Spleen (tissue), 11 donors: ENCODE measurements at regions not wholly inside any gene's neighbourhood (a gene's known extent, or its start where the extent isn't known, plus 50 kb on each side); places are given as distances from the start of the nearest gene placed in this dataset.

Experiments used
- DNase-seq: peaks from one replicate; pipeline ENCODE4 v3.0.0-alpha.2; 2020
- H3K27ac ChIP-seq, 8 donors: fragments of 200-600 bp; sonication (generic) in 7 of 8; 1 replicate in 4 of 8; 2 replicates in 4 of 8; pipeline versions ENCODE4 v1.5.0 to v1.8.0; 2016 to 2021; ENCODE audit warnings: inconsistent platforms in 4 of 8, mild to moderate bottlenecking in 4 of 8, moderate library complexity in 1 of 8
- H3K27me3 ChIP-seq, 7 donors: fragments of 200-600 bp; sonication (generic) in 6 of 7; replicated peaks in 1 of 7; 1 replicate in 4 of 7; 2 replicates in 3 of 7; pipeline versions ENCODE4 v1.5.0 to v1.8.0; 2016 to 2021; ENCODE audit warnings: inconsistent platforms in 3 of 7, mild to moderate bottlenecking in 1 of 7
- H3K36me3 ChIP-seq, 6 donors: fragments of 200-600 bp; sonication (generic) in 5 of 6; 1 replicate in 4 of 6; 2 replicates in 2 of 6; pipeline versions ENCODE4 v1.5.0 to v1.8.0; 2016 to 2021; ENCODE audit warnings: inconsistent platforms in 2 of 6
- H3K4me1 ChIP-seq, 6 donors: fragments of 200-600 bp; sonication (generic) in 5 of 6; 1 replicate in 3 of 6; 2 replicates in 3 of 6; pipeline versions ENCODE4 v1.5.0 to v1.8.0; 2016 to 2021; ENCODE audit warnings: inconsistent platforms in 3 of 6
- H3K4me3 ChIP-seq, 8 donors: fragments of 200-600 bp; sonication (generic) in 7 of 8; 1 replicate in 4 of 8; 2 replicates in 4 of 8; pipeline versions ENCODE4 v1.5.0 to v1.8.0; 2016 to 2021; ENCODE audit warnings: inconsistent platforms in 4 of 8, mild to moderate bottlenecking in 4 of 8, moderate library complexity in 2 of 8
- H3K9me3 ChIP-seq, 8 donors: fragments of 200-600 bp; sonication (generic) in 7 of 8; 1 replicate in 4 of 8; 2 replicates in 4 of 8; pipeline versions ENCODE4 v1.5.0 to v1.8.0; 2016 to 2021; ENCODE audit warnings: inconsistent platforms in 4 of 8
- POLR2A ChIP-seq, 3 donors: fragments of 450-650 bp; IDR thresholded peaks; one replicate each; pipeline ENCODE4 v1.5.1; 2017; ENCODE audit warnings: antibody characterized with exemption in 3 of 3, mild to moderate bottlenecking in 1 of 3
- POLR2AphosphoS5 ChIP-seq, 3 donors: sonication (generic); formaldehyde crosslinking; IDR thresholded peaks; one replicate each; pipeline ENCODE4 v1.5.1; 2017; ENCODE audit warnings: antibody characterized with exemption in 3 of 3
- WGBS, 5 donors: extraction: QIAGEN DNeasy Blood & Tissue Kit in 3 of 5; methylation state at CpG; one replicate each; pipeline versions ENCODE4 v1.1.5 to v1.1.7; 2013 to 2018; 5-methylcytosine and 5-hydroxymethylcytosine counted together
- intact Hi-C: fragments of 100-400 bp; cut with DNase I; formaldehyde crosslinking; loops from one replicate; pipeline ENCODE4 v1.15.0; 2023; ENCODE audit warnings: low total_unique reads
- TF ChIP-seq, protein P1 (sequence below), 11 experiments: fragments of 200-600 bp in 7 of 11; fragments of 450-650 bp in 4 of 11; sonication (generic) in 4 of 11; IDR thresholded peaks in 8 of 11; conservative IDR thresholded peaks in 3 of 11; 1 replicate in 7 of 11; 2 replicates in 4 of 11; pipeline versions ENCODE4 v1.4.0 to v1.8.0; 2016 to 2021; ENCODE audit warnings: antibody characterized with exemption in 11 of 11, inconsistent platforms in 4 of 11, mild to moderate bottlenecking in 1 of 11
- donor health status: healthy with polysubstance abuse.
- donor health status: DM: no; HTN: no; CAD: no; lungs with moderate emphysema.
- donor health status: DM: no; HTN: no; CAD: no.
- donor health status: Bipolar disorder and iron deficiency.
- donor health status: healthy.
- donor health status: DM: no; HTN: no; CAD: no.
- donor health status: DM: yes; HTN: yes; CAD: no.

DNA sequence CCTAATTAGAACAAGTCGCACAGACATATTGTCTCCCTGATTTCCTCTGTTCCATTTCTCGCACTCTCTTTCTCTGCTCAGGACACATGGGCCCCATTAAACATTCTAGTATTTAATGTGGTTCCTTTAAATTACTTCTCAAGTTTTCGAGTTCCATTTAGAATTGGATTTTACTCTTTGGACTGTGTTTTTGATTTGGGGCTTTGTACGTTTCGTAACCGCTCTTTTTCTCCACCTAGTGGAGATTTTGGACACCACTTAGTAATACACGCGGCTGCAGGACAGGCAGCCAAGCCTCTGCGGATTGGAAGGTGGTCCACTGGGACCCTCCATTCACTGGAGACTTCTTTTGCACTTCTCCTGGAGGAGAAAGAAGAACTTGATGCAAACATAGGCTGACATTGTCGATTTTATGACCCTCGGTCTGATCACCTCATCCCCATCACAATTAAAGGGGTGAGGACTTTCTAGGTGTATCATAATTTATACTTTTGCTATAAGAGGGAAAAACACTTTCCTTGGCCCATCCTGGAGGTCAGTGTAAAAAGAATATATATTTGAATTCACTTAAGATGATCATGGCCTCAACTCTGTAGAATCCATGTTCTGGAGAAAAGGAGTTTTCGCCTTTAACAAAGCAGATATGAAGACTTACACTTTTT, 85.7 kb downstream of the NOG start:
- H3K27me3 ChIP-seq = peaks cover 0 to 90% (median 23%) of the 10 kb centered on the region in 7 donors
- intact Hi-C loops = no loop called here
- DNase-seq = no peak
- peaks cover 0 to 33% (median 10%) of the 10 kb centered on the region in 6 donors for H3K4me1 ChIP-seq
- TF ChIP-seq POLR2A (IDR thresholded peaks at IDR 0.05) (no peak), POLR2AphosphoS5 (IDR thresholded peaks at IDR 0.05) (no peak)
- TF ChIP-seq, protein P1, sequence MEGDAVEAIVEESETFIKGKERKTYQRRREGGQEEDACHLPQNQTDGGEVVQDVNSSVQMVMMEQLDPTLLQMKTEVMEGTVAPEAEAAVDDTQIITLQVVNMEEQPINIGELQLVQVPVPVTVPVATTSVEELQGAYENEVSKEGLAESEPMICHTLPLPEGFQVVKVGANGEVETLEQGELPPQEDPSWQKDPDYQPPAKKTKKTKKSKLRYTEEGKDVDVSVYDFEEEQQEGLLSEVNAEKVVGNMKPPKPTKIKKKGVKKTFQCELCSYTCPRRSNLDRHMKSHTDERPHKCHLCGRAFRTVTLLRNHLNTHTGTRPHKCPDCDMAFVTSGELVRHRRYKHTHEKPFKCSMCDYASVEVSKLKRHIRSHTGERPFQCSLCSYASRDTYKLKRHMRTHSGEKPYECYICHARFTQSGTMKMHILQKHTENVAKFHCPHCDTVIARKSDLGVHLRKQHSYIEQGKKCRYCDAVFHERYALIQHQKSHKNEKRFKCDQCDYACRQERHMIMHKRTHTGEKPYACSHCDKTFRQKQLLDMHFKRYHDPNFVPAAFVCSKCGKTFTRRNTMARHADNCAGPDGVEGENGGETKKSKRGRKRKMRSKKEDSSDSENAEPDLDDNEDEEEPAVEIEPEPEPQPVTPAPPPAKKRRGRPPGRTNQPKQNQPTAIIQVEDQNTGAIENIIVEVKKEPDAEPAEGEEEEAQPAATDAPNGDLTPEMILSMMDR (IDR thresholded peaks at IDR 0.05 in 8 of 11, conservative IDR thresholded peaks at IDR 0.05 in 3 of 11) = peak in 8 of 11 experiments; percentile 9 to 57 (median 34)
- no peaks in the 10 kb centered on the region for H3K36me3 ChIP-seq
- 10 to 14% (median 12%) methylated on average over 12 of the region's 12 CpGs for WGBS, 5 donors
- no peaks in the 10 kb centered on the region for H3K9me3 ChIP-seq
- H3K4me3 ChIP-seq = peak overlapping the region in 4 of 8 donors; percentile 2 to 43 (median 10)
- H3K27ac ChIP-seq = no peak overlapping the region

DNA sequence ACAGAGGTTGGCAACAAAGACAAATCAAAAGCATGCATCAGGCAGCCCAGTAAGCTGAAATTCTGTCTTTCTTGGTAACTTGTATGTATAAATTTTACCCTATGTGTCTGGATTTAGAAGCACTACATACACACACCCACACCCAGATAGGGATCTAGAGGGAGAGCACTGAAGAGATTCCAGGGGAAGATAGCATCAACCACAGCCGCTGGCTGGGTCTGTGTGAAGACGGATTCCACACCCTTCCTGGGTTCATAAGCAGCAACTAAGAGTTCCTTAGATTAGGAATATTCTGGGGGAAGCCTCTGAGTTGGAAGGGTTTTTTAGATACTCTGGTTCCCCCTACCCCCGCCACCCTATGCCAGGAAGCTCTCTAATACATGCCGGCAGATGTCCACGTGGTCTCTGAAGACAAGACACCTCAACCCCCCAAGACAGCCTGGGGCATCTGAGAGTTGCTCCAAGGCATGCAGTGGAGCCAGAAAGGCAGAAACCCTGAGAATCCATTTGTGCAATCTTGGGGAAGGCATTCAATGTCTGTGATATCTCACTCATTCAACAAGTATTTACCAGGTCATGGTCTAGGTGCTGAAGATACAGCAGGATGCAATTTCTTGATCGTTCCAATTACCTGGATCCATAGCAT, 86.4 kb downstream of the NOG start:
- Histone ChIP-seq H3K27ac (no peak overlapping the region), H3K4me1 (peaks cover 0 to 33% (median 10%) of the 10 kb centered on the region in 6 donors), H3K4me3 (no peak overlapping the region), H3K27me3 (peaks cover 0 to 96% (median 23%) of the 10 kb centered on the region in 7 donors), H3K9me3 (no peaks in the 10 kb centered on the region), H3K36me3 (no peaks in the 10 kb centered on the region)
- intact Hi-C loops = no loop called here
- TF ChIP-seq POLR2AphosphoS5 (IDR thresholded peaks at IDR 0.05) (no peak), POLR2A (IDR thresholded peaks at IDR 0.05) (no peak)
- TF ChIP-seq, protein P1 (IDR thresholded peaks at IDR 0.05 in 8 of 11, conservative IDR thresholded peaks at IDR 0.05 in 3 of 11) = no peak
- no peak for DNase-seq
- WGBS, 5 donors = 50 to 71% (median 54%) methylated on average over 6 of the region's 6 CpGs

DNA sequence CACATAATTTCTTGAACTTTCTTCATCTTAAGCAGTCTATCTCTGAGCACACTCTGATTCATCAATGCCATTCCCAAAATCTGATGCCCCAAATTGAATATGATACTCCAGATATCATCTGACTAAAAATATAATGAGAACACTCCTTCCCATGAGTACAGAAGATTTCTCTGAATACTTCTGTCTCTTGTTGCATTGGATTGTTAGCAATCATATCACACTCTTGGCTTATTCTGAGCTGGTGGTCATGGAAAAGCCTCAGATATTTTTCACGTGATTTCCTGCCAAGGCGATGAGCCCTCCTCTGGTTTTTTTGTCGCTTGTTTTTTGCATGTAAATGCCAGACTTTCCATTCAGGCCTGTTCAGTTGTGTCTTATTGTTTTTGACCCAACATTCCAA, 87.2 kb downstream of the NOG start:
- intact Hi-C loops = no loop called here
- WGBS, 5 donors = 71 to 80% (median 77%) methylated on average over 3 of the region's 3 CpGs

More for the DNA sequence above, 87.2 kb downstream of the NOG start:
- Histone ChIP-seq H3K9me3 (no peaks in the 10 kb centered on the region), H3K27ac (no peak overlapping the region), H3K27me3 (peaks cover 0 to 97% (median 23%) of the 10 kb centered on the region in 7 donors), H3K36me3 (no peaks in the 10 kb centered on the region), H3K4me1 (peaks cover 0 to 33% (median 10%) of the 10 kb centered on the region in 6 donors), H3K4me3 (no peak overlapping the region)
- TF ChIP-seq, protein P1 (IDR thresholded peaks at IDR 0.05 in 8 of 11, conservative IDR thresholded peaks at IDR 0.05 in 3 of 11) = no peak
- DNase-seq = no peak
